PC-3 (cell line): ENCODE measurements at regions not wholly inside any gene's neighbourhood (a gene's known extent, or its start where the extent isn't known, plus 50 kb on each side); places are given as distances from the start of the nearest gene placed in this dataset.

Experiments used
- ATAC-seq: fragments of 200-7000 bp; cut with Tn5 transposase; 2 replicates; pipeline ENCODE4 v1.9.1; 2020; ENCODE audit warnings: mild to moderate bottlenecking, moderate library complexity
- BruUV-seq: library from RNA; stranded (reverse); fragments of 400-500 nt; replicated peaks from 2 replicates; lab custom pipeline; 2021; lab: Mats Ljungman, UMichigan
- CTCF ChIA-PET: fragments of 300-600 bp; sonication (Branson Sonifier 250); formaldehyde crosslinking; loops from one replicate; lab custom pipeline; 2022; ENCODE audit warnings: antibody characterized with exemption; lab: Charles Lee
- POLR2A ChIA-PET: fragments of 300-600 bp; sonication (Branson Sonifier 250); formaldehyde crosslinking; loops from one replicate; lab custom pipeline; 2022; ENCODE audit warnings: antibody characterized with exemption; ENCODE audit not compliant: unreplicated experiment; lab: Charles Lee
- DNase-seq: peaks from one replicate; pipeline ENCODE4 v3.0.0-alpha.2; 2015
- H2AFZ ChIP-seq: fragments of 300-600 bp; sonication (generic); 2 replicates; pipeline ENCODE4 v1.6.0; 2016; ENCODE audit warnings: antibody characterized with exemption, low read length
- H3F3A ChIP-seq: fragments of 300-600 bp; sonication (generic); one replicate; pipeline ENCODE4 v1.6.0; 2017; ENCODE audit warnings: antibody characterized with exemption, low read length, control low read depth, mild to moderate bottlenecking; ENCODE audit not compliant: unreplicated experiment
- H3K27ac ChIP-seq: fragments of 300-600 bp; sonication (generic); 2 replicates; pipeline ENCODE4 v1.5.1; 2016; ENCODE audit warnings: mild to moderate bottlenecking, low read length
- H3K27me3 ChIP-seq: fragments of 300-600 bp; sonication (generic); 2 replicates; pipeline ENCODE4 v1.6.1; 2016; ENCODE audit warnings: low read length, mixed read lengths
- H3K36me3 ChIP-seq: fragments of 300-600 bp; sonication (generic); 2 replicates; pipeline ENCODE4 v1.6.1; 2016; ENCODE audit warnings: low read depth, mixed run types, low read length, mixed read lengths
- H3K4me1 ChIP-seq: fragments of 300-600 bp; sonication (generic); 2 replicates; pipeline ENCODE4 v1.5.1; 2016; ENCODE audit warnings: low read length; ENCODE audit not compliant: insufficient read depth
- H3K4me2 ChIP-seq: fragments of 300-600 bp; sonication (generic); 2 replicates; pipeline ENCODE4 v1.6.0; 2016; ENCODE audit warnings: low read length
- H3K4me3 ChIP-seq: fragments of 300-600 bp; sonication (generic); 2 replicates; pipeline ENCODE4 v1.5.1; 2016; ENCODE audit warnings: mild to moderate bottlenecking, low read length, mixed read lengths
- H3K79me2 ChIP-seq: fragments of 300-600 bp; sonication (generic); 2 replicates; pipeline ENCODE4 v1.6.1; 2017; ENCODE audit warnings: low read length, mixed read lengths
- H3K9ac ChIP-seq: fragments of 300-600 bp; sonication (generic); 2 replicates; pipeline ENCODE4 v1.6.0; 2016; ENCODE audit warnings: mild to moderate bottlenecking, low read length
- H3K9me2 ChIP-seq: fragments of 300-600 bp; sonication (generic); replicated peaks from 2 replicates; pipeline ENCODE4 v1.6.1; 2016; ENCODE audit warnings: mixed run types, low read length, mixed read lengths
- H3K9me3 ChIP-seq: fragments of 300-600 bp; sonication (generic); 2 replicates; pipeline ENCODE4 v1.6.1; 2016; ENCODE audit warnings: low read length, mixed read lengths
- H4K20me1 ChIP-seq: fragments of 300-600 bp; sonication (generic); 2 replicates; pipeline ENCODE4 v1.6.1; 2016; ENCODE audit warnings: low read length, mixed read lengths
- EZH2 ChIP-seq: fragments of 300-600 bp; sonication (generic); IDR thresholded peaks from one replicate; pipeline ENCODE4 v1.6.1; 2017; ENCODE audit warnings: antibody characterized with exemption, mild to moderate bottlenecking, low read length; ENCODE audit not compliant: unreplicated experiment
- EZH2phosphoT487 ChIP-seq: fragments of 300-600 bp; sonication (generic); IDR thresholded peaks from 2 replicates; pipeline ENCODE4 v1.6.1; 2018; ENCODE audit warnings: mild to moderate bottlenecking, antibody characterized with exemption, low read length, borderline replicate concordance
- intact Hi-C: fragments of 100-400 bp; cut with micrococcal nuclease; formaldehyde crosslinking; loops from 2 replicates; pipeline ENCODE4 v1.9.0; 2023
- TF ChIP-seq, protein P1 (sequence below): fragments of 300-600 bp; sonication (generic); conservative IDR thresholded peaks from 2 replicates; pipeline ENCODE4 v1.5.1; 2017; ENCODE audit warnings: antibody characterized with exemption, low read depth, mild to moderate bottlenecking, low read length

- no peaks in the 10 kb centered on the region for H3K36me3 ChIP-seq
- no peaks in the 10 kb centered on the region for H3K79me2 ChIP-seq
- no peaks in the 10 kb centered on the region for H3F3A ChIP-seq
- H3K4me1 ChIP-seq = no peaks in the 10 kb centered on the region
- POLR2A ChIA-PET = no interaction called here
- CTCF ChIA-PET = no interaction called here
- DNase-seq (no peak), ATAC-seq (no peak)
- no peaks in the 10 kb centered on the region for H3K9me2 ChIP-seq
- intact Hi-C loops = no loop called here
- H4K20me1 ChIP-seq = no peaks in the 10 kb centered on the region
- H2AFZ ChIP-seq = no peak overlapping the region
- no peak for TF ChIP-seq EZH2phosphoT487
- TF ChIP-seq EZH2 = no peak
- TF ChIP-seq, protein P1, sequence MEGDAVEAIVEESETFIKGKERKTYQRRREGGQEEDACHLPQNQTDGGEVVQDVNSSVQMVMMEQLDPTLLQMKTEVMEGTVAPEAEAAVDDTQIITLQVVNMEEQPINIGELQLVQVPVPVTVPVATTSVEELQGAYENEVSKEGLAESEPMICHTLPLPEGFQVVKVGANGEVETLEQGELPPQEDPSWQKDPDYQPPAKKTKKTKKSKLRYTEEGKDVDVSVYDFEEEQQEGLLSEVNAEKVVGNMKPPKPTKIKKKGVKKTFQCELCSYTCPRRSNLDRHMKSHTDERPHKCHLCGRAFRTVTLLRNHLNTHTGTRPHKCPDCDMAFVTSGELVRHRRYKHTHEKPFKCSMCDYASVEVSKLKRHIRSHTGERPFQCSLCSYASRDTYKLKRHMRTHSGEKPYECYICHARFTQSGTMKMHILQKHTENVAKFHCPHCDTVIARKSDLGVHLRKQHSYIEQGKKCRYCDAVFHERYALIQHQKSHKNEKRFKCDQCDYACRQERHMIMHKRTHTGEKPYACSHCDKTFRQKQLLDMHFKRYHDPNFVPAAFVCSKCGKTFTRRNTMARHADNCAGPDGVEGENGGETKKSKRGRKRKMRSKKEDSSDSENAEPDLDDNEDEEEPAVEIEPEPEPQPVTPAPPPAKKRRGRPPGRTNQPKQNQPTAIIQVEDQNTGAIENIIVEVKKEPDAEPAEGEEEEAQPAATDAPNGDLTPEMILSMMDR = no peak
- no peak overlapping the region for H3K27ac ChIP-seq
- BruUV-seq = no TSS peak
- no peak overlapping the region for H3K9ac ChIP-seq
- H3K9me3 ChIP-seq = no peaks in the 10 kb centered on the region
- no peak overlapping the region for H3K4me2 ChIP-seq
- H3K4me3 ChIP-seq = no peak overlapping the region
- H3K27me3 ChIP-seq = no peaks in the 10 kb centered on the region
Measured at GRCh38 chr6:106827081-106827480, 147.4 kb downstream of the CD24 start.

DNA sequence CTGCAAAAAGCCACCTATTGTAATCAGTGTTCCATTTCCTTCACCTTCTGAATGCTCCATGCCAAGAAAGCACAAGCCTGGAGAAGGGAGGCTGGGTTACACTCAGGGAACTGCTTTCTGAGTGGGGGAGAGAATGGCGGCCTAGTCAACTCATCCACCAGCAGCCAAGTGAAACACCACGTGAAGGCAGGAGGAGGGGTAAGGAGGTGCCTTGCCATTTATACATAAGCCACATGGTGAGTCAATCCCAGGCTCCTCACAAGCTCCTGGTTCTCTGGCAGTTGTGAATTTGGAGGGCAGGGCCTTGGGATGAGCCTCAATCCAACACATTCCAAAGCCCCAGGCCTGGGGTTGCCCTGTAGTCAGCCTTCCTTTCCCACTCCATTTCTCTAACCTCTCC lies 149.4 kb downstream of the CD24 start:
- Histone ChIP-seq H3K36me3 (no peaks in the 10 kb centered on the region), H3F3A (no peaks in the 10 kb centered on the region), H3K4me3 (no peak overlapping the region), H2AFZ (no peak overlapping the region), H3K4me2 (no peak overlapping the region), H3K9ac (no peak overlapping the region), H3K27ac (no peak overlapping the region), H3K4me1 (no peaks in the 10 kb centered on the region), H3K9me2 (no peaks in the 10 kb centered on the region), H3K9me3 (no peaks in the 10 kb centered on the region), H4K20me1 (no peaks in the 10 kb centered on the region), H3K27me3 (no peaks in the 10 kb centered on the region), H3K79me2 (no peaks in the 10 kb centered on the region)
- no TSS peak for BruUV-seq
- ATAC-seq (no peak), DNase-seq (no peak)
- intact Hi-C loops = no loop called here
- TF ChIP-seq, protein P1 = no peak
- TF ChIP-seq EZH2 (no peak), EZH2phosphoT487 (no peak)
- POLR2A ChIA-PET = no interaction called here
- CTCF ChIA-PET = no interaction called here

DNA sequence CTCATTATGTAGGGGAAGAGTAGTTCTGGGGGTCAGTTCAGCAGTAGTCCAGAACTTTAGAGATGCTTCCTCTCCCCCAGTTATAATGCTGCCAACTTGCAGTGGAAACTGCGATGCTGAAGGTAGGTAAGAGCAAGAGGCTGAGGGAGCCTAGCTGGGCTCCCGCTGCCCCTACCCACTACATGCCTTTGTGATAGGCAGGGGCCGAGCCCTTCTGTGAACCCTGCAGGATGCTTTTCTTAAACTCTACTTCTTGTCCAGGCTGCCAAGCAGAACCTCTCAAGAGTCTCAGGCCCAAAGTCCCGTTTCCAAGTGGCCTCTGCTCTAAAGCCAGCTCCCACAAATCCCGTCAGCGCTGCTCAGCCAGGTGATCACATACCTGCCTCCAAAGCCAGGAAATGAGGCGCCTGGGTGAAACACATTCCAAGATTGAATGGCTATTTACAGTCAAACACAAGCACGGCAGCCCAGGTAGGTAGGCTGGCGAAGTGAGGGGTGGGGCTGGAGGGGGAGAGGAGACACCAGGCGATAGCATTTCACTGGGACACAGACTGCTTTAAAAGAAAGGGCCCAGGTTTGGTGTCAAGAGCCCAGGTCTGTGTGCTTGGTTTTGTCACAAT lies 150.7 kb downstream of the CD24 start:
- no peak for DNase-seq

More for the DNA sequence above, 150.7 kb downstream of the CD24 start:
- H3K27me3 ChIP-seq = no peaks in the 10 kb centered on the region
- no peak for ATAC-seq
- no peak overlapping the region for H3K9ac ChIP-seq
- H3K9me3 ChIP-seq = no peaks in the 10 kb centered on the region
- no peaks in the 10 kb centered on the region for H3K36me3 ChIP-seq
- H4K20me1 ChIP-seq = no peaks in the 10 kb centered on the region
- no peaks in the 10 kb centered on the region for H3F3A ChIP-seq
- BruUV-seq = no TSS peak
- POLR2A ChIA-PET = no interaction called here
- CTCF ChIA-PET = no interaction called here
- H3K79me2 ChIP-seq = no peaks in the 10 kb centered on the region
- no peaks in the 10 kb centered on the region for H3K9me2 ChIP-seq
- TF ChIP-seq EZH2phosphoT487 (no peak), EZH2 (no peak)
- TF ChIP-seq, protein P1 = no peak
- no peak overlapping the region for H3K4me2 ChIP-seq
- no peak overlapping the region for H3K4me3 ChIP-seq
- no peak overlapping the region for H2AFZ ChIP-seq
- H3K4me1 ChIP-seq = no peaks in the 10 kb centered on the region
- no peak overlapping the region for H3K27ac ChIP-seq
- intact Hi-C loops = no loop called here
